Body of pancreas (tissue), 4 donors: ENCODE measurements at regions not wholly inside any gene's neighbourhood (a gene's known extent, or its start where the extent isn't known, plus 50 kb on each side); places are given as distances from the start of the nearest gene placed in this dataset.

ENCODE experiments used
- ATAC-seq: fragments of 150-250 bp; one replicate; pipeline ENCODE4 v1.9.1; 2016
- DNase-seq, 4 donors: peaks; one replicate each; pipeline ENCODE4 v3.0.0-alpha.2; 2019
- H3K27ac ChIP-seq, 4 donors: fragments of 200-600 bp; sonication (generic); 1 replicate in 3 of 4; 2 replicates in 1 of 4; pipeline versions ENCODE4 v1.5.1 to v1.6.1; 2016 to 2019; ENCODE audit warnings: mild to moderate bottlenecking in 1 of 4, mixed read lengths in 1 of 4, moderate library complexity in 1 of 4
- H3K27me3 ChIP-seq, 2 donors: fragments of 200-600 bp; sonication (generic); one replicate each; pipeline ENCODE4 v1.6.0; 2016; ENCODE audit warnings: mild to moderate bottlenecking in 1 of 2
- H3K36me3 ChIP-seq, 2 donors: fragments of 200-600 bp; sonication (generic); replicated peaks in 1 of 2; 2 replicates each; pipeline ENCODE4 v1.5.1; 2016; ENCODE audit warnings: low read depth in 2 of 2; ENCODE audit not compliant: insufficient read depth in 1 of 2
- H3K4me1 ChIP-seq: fragments of 200-600 bp; sonication (generic); one replicate; pipeline ENCODE4 v1.6.0; 2016
- H3K4me3 ChIP-seq, 2 donors: fragments of 200-600 bp; sonication (generic); 1 replicate in 1 of 2; 2 replicates in 1 of 2; pipeline ENCODE4 v1.5.1; 2016 to 2019
- H3K9me3 ChIP-seq, 3 donors: fragments of 200-600 bp; sonication (generic); 1 replicate in 2 of 3; 2 replicates in 1 of 3; pipeline ENCODE4 v1.5.1; 2016
- CTCF ChIP-seq, 7 experiments: fragments of 450-650 bp in 4 of 7; fragments of 200-600 bp in 3 of 7; sonication (generic) in 3 of 7; IDR thresholded peaks; one replicate each; pipeline ENCODE4 v1.5.1; 2016 to 2019; ENCODE audit warnings: antibody characterized with exemption in 7 of 7
- POLR2A ChIP-seq, 3 donors: fragments of 450-650 bp; IDR thresholded peaks; one replicate each; pipeline ENCODE4 v1.6.1; 2016; ENCODE audit warnings: antibody characterized with exemption in 3 of 3, mild to moderate bottlenecking in 2 of 3
- WGBS, 2 donors: methylation state at CpG; one replicate each; pipeline ENCODE4 v1.1.5; 2017; 5-methylcytosine and 5-hydroxymethylcytosine counted together
- intact Hi-C: fragments of 100-400 bp; cut with DNase I; formaldehyde crosslinking; loops from one replicate; pipeline ENCODE4 v1.15.1; 2023

- Histone ChIP-seq H3K4me3 (no peak overlapping the region), H3K36me3 (no peaks in the 10 kb centered on the region), H3K27me3 (no peaks in the 10 kb centered on the region), H3K9me3 (no peaks in the 10 kb centered on the region), H3K4me1 (no peaks in the 10 kb centered on the region), H3K27ac (no peak overlapping the region)
- DNase-seq = no peak
- ATAC-seq = no peak
- no peak for TF ChIP-seq POLR2A (IDR thresholded peaks at IDR 0.05)
- no peak for TF ChIP-seq CTCF (IDR thresholded peaks at IDR 0.05)
- intact Hi-C loops = no loop called here
- WGBS, 2 donors = 42 to 49% methylated on average over 4 of the region's 4 CpGs
Observed at GRCh38 chr21:38013741-38014140, 97.5 kb upstream of the KCNJ6 start.

GRCh38 chr21:38014298-38014697 lies 98.0 kb upstream of the KCNJ6 start:
- intact Hi-C loops = no loop called here
- Histone ChIP-seq H3K27ac (no peak overlapping the region), H3K4me3 (no peak overlapping the region), H3K9me3 (no peaks in the 10 kb centered on the region), H3K4me1 (no peaks in the 10 kb centered on the region), H3K36me3 (no peaks in the 10 kb centered on the region), H3K27me3 (no peaks in the 10 kb centered on the region)
- no peak for DNase-seq
- WGBS, 2 donors = 58% methylated on average over 1 of the region's 1 CpG
- no peak for ATAC-seq
- no peak for TF ChIP-seq POLR2A (IDR thresholded peaks at IDR 0.05)
- TF ChIP-seq CTCF (IDR thresholded peaks at IDR 0.05) = no peak

- WGBS, 2 donors = 62 to 65% methylated on average over 5 to 6 of the region's 6 CpGs
- TF ChIP-seq POLR2A (IDR thresholded peaks at IDR 0.05) (no peak), CTCF (IDR thresholded peaks at IDR 0.05) (no peak)
- ATAC-seq = no peak
Observed at GRCh38 chr21:38027901-38028498, 111.7 kb upstream of the KCNJ6 start.

GRCh38 chr21:38032082-38032801 lies 116.0 kb upstream of the KCNJ6 start:
- Histone ChIP-seq H3K4me1 (no peaks in the 10 kb centered on the region), H3K9me3 (no peaks in the 10 kb centered on the region), H3K27me3 (no peaks in the 10 kb centered on the region), H3K27ac (no peak overlapping the region), H3K36me3 (no peaks in the 10 kb centered on the region), H3K4me3 (no peak overlapping the region)
- WGBS, 2 donors = 22 to 26% methylated on average over 4 of the region's 4 CpGs
- ATAC-seq (no peak), DNase-seq (no peak)
- no peak for TF ChIP-seq POLR2A (IDR thresholded peaks at IDR 0.05)
- TF ChIP-seq CTCF (IDR thresholded peaks at IDR 0.05) = no peak
- intact Hi-C loops = no loop called here

More at GRCh38 chr21:38027901-38028498, 111.7 kb upstream of the KCNJ6 start:
- intact Hi-C loops = no loop called here
- no peak overlapping the region for H3K27ac ChIP-seq
- H3K36me3 ChIP-seq = no peaks in the 10 kb centered on the region
- no peaks in the 10 kb centered on the region for H3K9me3 ChIP-seq
- H3K4me3 ChIP-seq = no peak overlapping the region
- H3K4me1 ChIP-seq = no peaks in the 10 kb centered on the region
- H3K27me3 ChIP-seq = no peaks in the 10 kb centered on the region
- no peak for DNase-seq

GRCh38 chr21:38036016-38036415 lies 119.8 kb upstream of the KCNJ6 start:
- TF ChIP-seq POLR2A (IDR thresholded peaks at IDR 0.05) = no peak
- TF ChIP-seq CTCF (IDR thresholded peaks at IDR 0.05) = no peak
- 62 to 72% methylated on average over 7 of the region's 7 CpGs for WGBS, 2 donors
- no peaks in the 10 kb centered on the region for H3K36me3 ChIP-seq
- H3K4me1 ChIP-seq = no peaks in the 10 kb centered on the region
- intact Hi-C loops = no loop called here
- H3K4me3 ChIP-seq = no peak overlapping the region
- DNase-seq (no peak), ATAC-seq (no peak)
- no peaks in the 10 kb centered on the region for H3K9me3 ChIP-seq
- no peaks in the 10 kb centered on the region for H3K27me3 ChIP-seq
- no peak overlapping the region for H3K27ac ChIP-seq
